Common myeloid progenitor, CD34-positive (primary cell): ENCODE measurements at regions not wholly inside any gene's neighbourhood (a gene's known extent, or its start where the extent isn't known, plus 50 kb on each side); places are given as distances from the start of the nearest gene placed in this dataset.
"Not testable (repeated sequence)": the region's sequence is repeated elsewhere in the genome, so short reads cannot be mapped to it uniquely, and the experiment has no call there.

Experiments
- CTCF ChIA-PET: fragments of 350-600 bp; sonication (Branson Sonifier 250); formaldehyde crosslinking; loops from one replicate; lab custom pipeline; 2021; ENCODE audit warnings: antibody characterized with exemption; lab: Charles Lee
- POLR2A ChIA-PET: fragments of 350-600 bp; sonication (Branson Sonifier 250); formaldehyde crosslinking; loops from one replicate; lab custom pipeline; 2021; ENCODE audit warnings: antibody characterized with exemption; lab: Charles Lee
- DNase-seq, 3 donors: peaks; one replicate each; pipeline versions ENCODE4 v3.0.0 to v3.0.0-alpha.2; 2013
- H3K27ac ChIP-seq, 2 experiments: 1 replicate in 1 of 2; 2 replicates in 1 of 2; pipeline ENCODE4 v1.7.0; 2013; ENCODE audit warnings: inconsistent platforms in 2 of 2, low read length in 2 of 2, mild to moderate bottlenecking in 2 of 2, low read depth in 1 of 2, moderate library complexity in 1 of 2; ENCODE audit not compliant: severe bottlenecking in 2 of 2, insufficient read depth in 1 of 2, poor library complexity in 1 of 2
- H3K27me3 ChIP-seq, 5 experiments: replicated peaks in 2 of 5; 1 replicate in 3 of 5; 2 replicates in 2 of 5; pipeline versions ENCODE4 v1.6.1 to v1.7.0; 2013; ENCODE audit warnings: low read length in 4 of 5, mild to moderate bottlenecking in 2 of 5, moderate library complexity in 2 of 5, inconsistent platforms in 1 of 5; ENCODE audit not compliant: insufficient read depth in 5 of 5, control insufficient read depth in 4 of 5
- H3K36me3 ChIP-seq, 4 experiments: 1 replicate in 2 of 4; 2 replicates in 2 of 4; pipeline versions ENCODE4 v1.6.1 to v1.7.0; 2013; ENCODE audit warnings: low read length in 3 of 4, control low read depth in 1 of 4, mild to moderate bottlenecking in 1 of 4; ENCODE audit not compliant: control insufficient read depth in 4 of 4, insufficient read depth in 4 of 4
- H3K4me1 ChIP-seq, 4 experiments: 1 replicate in 3 of 4; 2 replicates in 1 of 4; pipeline versions ENCODE4 v1.6.1 to v1.7.1; 2013; ENCODE audit warnings: low read length in 3 of 4, mild to moderate bottlenecking in 3 of 4, control low read depth in 1 of 4, inconsistent platforms in 1 of 4, moderate library complexity in 1 of 4; ENCODE audit not compliant: control insufficient read depth in 4 of 4, insufficient read depth in 4 of 4; ENCODE audit errors: control extremely low read depth in 1 of 4
- H3K4me3 ChIP-seq, 7 experiments: 1 replicate in 4 of 7; 2 replicates in 3 of 7; pipeline versions ENCODE4 v1.5.1 to v1.7.0; 2013; ENCODE audit warnings: mild to moderate bottlenecking in 7 of 7, low read length in 6 of 7, moderate library complexity in 6 of 7, inconsistent platforms in 2 of 7, low read depth in 2 of 7, control low read depth in 1 of 7; ENCODE audit not compliant: insufficient read depth in 4 of 7, control insufficient read depth in 1 of 7; ENCODE audit errors: extremely low read depth in 1 of 7
- H3K9me3 ChIP-seq, 5 experiments: 1 replicate in 4 of 5; 2 replicates in 1 of 5; pipeline versions ENCODE4 v1.6.1 to v1.7.1; 2013; ENCODE audit warnings: low read length in 4 of 5, mild to moderate bottlenecking in 2 of 5, inconsistent platforms in 1 of 5, low read depth in 1 of 5, moderate library complexity in 1 of 5; ENCODE audit not compliant: control insufficient read depth in 4 of 5, insufficient read depth in 2 of 5; ENCODE audit errors: control extremely low read depth in 1 of 5
- WGBS: methylation state at CpG from one replicate; pipeline ENCODE4 v1.1.5; 2013; ENCODE audit not compliant: insufficient coverage; 5-methylcytosine and 5-hydroxymethylcytosine counted together

DNA sequence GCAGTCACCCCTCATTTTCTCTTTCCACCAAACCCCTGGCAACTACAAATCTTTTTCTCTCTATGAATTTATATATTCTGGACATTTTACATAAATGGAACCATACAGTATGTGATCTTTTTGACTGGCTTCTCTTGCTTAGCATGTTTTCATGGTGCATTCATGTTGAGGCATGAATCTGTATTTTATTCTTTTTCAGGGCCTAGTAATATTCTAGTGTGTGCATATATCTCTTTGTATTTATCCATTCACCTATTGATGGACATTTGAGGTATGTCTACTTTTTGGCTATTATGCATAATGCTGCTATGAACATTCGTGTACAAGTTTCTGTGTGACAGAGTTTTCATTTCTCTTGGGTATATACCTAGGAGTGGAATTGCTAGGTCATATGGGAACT lies 78.2 kb downstream of the HACD1 start:
- 100% methylated on average over 1 of the region's 1 CpG for WGBS
- Histone ChIP-seq H3K4me3 (no peak overlapping the region), H3K9me3 (peaks cover 0 to 6% (median 0%) of the 10 kb centered on the region in 5 experiments), H3K27me3 (no peaks in the 10 kb centered on the region), H3K36me3 (no peaks in the 10 kb centered on the region), H3K4me1 (peaks cover 0 to 3% (median 0%) of the 10 kb centered on the region in 4 experiments), H3K27ac (no peak overlapping the region)
- no peak for DNase-seq
- CTCF ChIA-PET = no interaction called here
- POLR2A ChIA-PET = no interaction called here

DNA sequence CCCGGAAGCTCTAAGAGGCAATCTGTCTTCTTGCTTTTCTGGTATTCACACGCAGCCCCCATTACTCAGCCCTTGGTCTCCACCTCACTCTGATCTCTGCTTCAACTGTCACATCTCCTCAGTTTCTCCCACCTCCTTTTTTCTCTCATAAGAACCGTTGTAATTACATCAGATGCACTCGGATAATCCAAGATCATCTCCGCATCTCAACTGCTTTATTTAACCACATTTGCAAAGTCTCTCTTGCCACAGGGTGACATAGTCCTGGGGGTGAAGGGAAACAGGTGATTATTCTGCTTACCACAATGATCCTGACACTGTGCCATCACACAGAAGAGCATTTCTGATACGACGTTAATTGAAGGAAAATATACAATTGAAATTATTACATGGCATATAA lies 79.9 kb downstream of the HACD1 start:
- WGBS = 97% methylated on average over 3 of the region's 7 CpGs
- Histone ChIP-seq H3K36me3 (no peaks in the 10 kb centered on the region), H3K27ac (no peak overlapping the region), H3K27me3 (no peaks in the 10 kb centered on the region), H3K4me1 (peaks cover 0 to 9% (median 0%) of the 10 kb centered on the region in 4 experiments), H3K9me3 (peaks cover 0 to 2% (median 0%) of the 10 kb centered on the region in 5 experiments), H3K4me3 (no peak overlapping the region)
- ChIA-PET CTCF (no interaction called here), POLR2A (no interaction called here)
- DNase-seq = no peak

DNA sequence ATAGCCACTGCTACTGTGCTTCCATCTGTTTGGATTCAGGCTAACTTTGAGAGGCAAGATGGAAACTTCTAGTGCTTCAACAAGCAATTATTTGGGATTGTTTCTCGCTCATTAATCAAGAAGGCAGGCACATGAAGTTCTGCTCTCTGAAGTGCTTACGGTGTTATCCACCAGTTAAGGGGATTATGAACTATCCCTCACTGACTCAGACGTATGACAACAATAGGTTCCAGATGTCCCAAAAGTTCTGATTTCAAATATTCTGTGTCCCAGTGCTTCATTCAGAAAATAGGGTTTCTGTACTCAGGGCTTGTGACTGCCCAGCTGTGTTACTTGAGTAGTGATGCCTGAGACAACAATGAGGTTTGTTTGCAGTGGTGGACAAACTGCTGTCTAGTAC lies 81.0 kb downstream of the HACD1 start:
- 100% methylated on average over 3 of the region's 3 CpGs for WGBS
- POLR2A ChIA-PET = no interaction called here
- DNase-seq = no peak
- H3K27ac ChIP-seq = no peak overlapping the region
- H3K4me1 ChIP-seq = peaks cover 0 to 9% (median 0%) of the 10 kb centered on the region in 4 experiments
- H3K36me3 ChIP-seq = no peaks in the 10 kb centered on the region
- CTCF ChIA-PET = interaction anchor here (1.6 kb wide), 1 partner anchor 13 kb away, joined by 5 read pairs; no protein-coding TSS in a partner anchor
- peaks cover 0 to 2% (median 0%) of the 10 kb centered on the region in 5 experiments for H3K9me3 ChIP-seq
- no peaks in the 10 kb centered on the region for H3K27me3 ChIP-seq
- H3K4me3 ChIP-seq = no peak overlapping the region

GRCh38 chr10:17533731-17534130 lies 79.3 kb upstream of the ST8SIA6 start:
- Histone ChIP-seq H3K36me3 (no peaks in the 10 kb centered on the region), H3K27ac (no peak overlapping the region), H3K4me3 (no peak overlapping the region), H3K27me3 (no peaks in the 10 kb centered on the region), H3K4me1 (peaks cover 0 to 7% (median 0%) of the 10 kb centered on the region in 4 experiments), H3K9me3 (no peaks in the 10 kb centered on the region)
- ChIA-PET POLR2A (no interaction called here), CTCF (no interaction called here)
- DNase-seq = no peak
- 75% methylated on average over 1 of the region's 4 CpGs for WGBS

DNA sequence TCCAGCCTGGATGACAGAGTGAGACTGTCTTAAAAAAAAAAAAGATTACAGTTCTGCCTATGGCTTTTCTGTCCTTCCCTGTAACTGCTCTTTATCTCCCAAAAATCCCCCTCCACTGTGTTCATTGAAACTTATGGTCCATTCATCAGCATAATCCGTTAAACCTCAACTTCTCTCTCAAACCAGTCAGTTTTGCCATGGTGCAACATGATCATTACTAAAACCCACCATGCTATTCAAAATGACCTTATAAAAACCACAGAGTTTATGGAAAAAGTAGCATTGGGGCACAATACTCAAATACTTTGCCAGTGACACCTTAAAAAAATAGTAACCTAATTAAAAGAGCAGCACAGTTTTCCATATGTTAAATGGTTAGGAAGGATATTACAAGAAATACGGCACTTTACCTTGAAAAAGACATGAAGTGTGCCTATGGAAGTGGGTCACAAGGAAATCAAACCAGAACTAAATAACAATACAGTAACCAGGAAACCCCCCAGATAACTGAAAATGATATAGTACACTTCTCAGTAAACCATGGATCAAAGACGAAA lies 74.0 kb upstream of the ST8SIA6 start:
- no peak for DNase-seq
- ChIA-PET CTCF (no interaction called here), POLR2A (no interaction called here)
- peaks cover 0 to 25% (median 10%) of the 10 kb centered on the region in 4 experiments for H3K4me1 ChIP-seq
- no peaks in the 10 kb centered on the region for H3K27me3 ChIP-seq
- no peaks in the 10 kb centered on the region for H3K36me3 ChIP-seq
- peaks cover 0 to 2% (median 0%) of the 10 kb centered on the region in 5 experiments for H3K9me3 ChIP-seq
- no peak overlapping the region for H3K27ac ChIP-seq
- H3K4me3 ChIP-seq = no peak overlapping the region
- WGBS = 100% methylated on average over 1 of the region's 3 CpGs

GRCh38 chr10:17527514-17528146 lies 73.2 kb upstream of the ST8SIA6 start:
- Histone ChIP-seq H3K36me3 (no peaks in the 10 kb centered on the region), H3K27me3 (no peaks in the 10 kb centered on the region), H3K27ac (peak overlapping the region in 1 of 2 experiments; percentile 63), H3K4me3 (peak overlapping the region in 3 of 7 experiments; percentile 1 to 50 (median 23)), H3K9me3 (peaks cover 0 to 5% (median 0%) of the 10 kb centered on the region in 5 experiments), H3K4me1 (peaks cover 0 to 23% (median 10%) of the 10 kb centered on the region in 4 experiments)
- CTCF ChIA-PET = interaction anchor here (1.3 to 2.2 kb wide), 2 partner anchors 10 to 56 kb away, joined by 3 to 8 read pairs; no protein-coding TSS in a partner anchor
- peak in 2 of 3 donors; percentile 65 to 69 for DNase-seq
- POLR2A ChIA-PET = no interaction called here
- 77% methylated on average over 5 of the region's 6 CpGs for WGBS

DNA sequence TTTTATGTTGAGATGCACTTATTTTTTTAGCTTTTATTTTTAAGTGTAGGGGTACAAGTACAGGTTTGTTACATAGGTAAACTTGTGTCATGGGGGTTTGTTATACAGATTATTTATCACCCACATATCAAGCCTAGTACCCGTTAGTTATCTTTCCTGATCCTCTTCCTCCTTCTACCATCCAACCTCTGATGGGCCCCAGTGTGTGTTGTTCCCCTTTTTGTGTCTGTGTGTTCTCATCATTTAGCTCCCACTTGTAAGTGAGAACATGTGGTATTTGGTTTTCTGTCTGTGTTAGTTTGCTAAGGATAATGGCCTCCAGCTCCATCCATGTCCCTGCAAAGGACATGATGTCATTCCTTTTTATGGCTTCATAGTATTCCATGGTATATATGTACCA lies 72.2 kb upstream of the ST8SIA6 start:
- H3K27ac ChIP-seq, POLR2A ChIA-PET, H3K4me3 ChIP-seq, H3K27me3 ChIP-seq, H3K9me3 ChIP-seq, H3K36me3 ChIP-seq: not testable (repeated sequence)
- H3K4me1 ChIP-seq = peaks cover 0 to 23% (median 10%) of the 10 kb centered on the region in 4 experiments
- WGBS = no CpG with 5 or more reads among the region's 1 CpG
- CTCF ChIA-PET = interaction anchor here (1.1 to 2.2 kb wide), 4 partner anchors 9 to 55 kb away, joined by 3 to 8 read pairs (median 3); no protein-coding TSS in a partner anchor
- peak in 2 of 3 donors; percentile 52 to 58 for DNase-seq
